Mesendoderm (in vitro differentiated cells): ENCODE measurements at regions not wholly inside any gene's neighbourhood (a gene's known extent, or its start where the extent isn't known, plus 50 kb on each side); places are given as distances from the start of the nearest gene placed in this dataset.

ENCODE experiments used
- DNase-seq: peaks from one replicate; pipeline ENCODE4 v3.0.0; 2013
- H2AK5ac ChIP-seq: 2 replicates; pipeline ENCODE4 v1.6.1; 2013; ENCODE audit warnings: low read length, inconsistent platforms
- H2BK120ac ChIP-seq: 2 replicates; pipeline ENCODE4 v1.6.1; 2013; ENCODE audit warnings: low read depth, mild to moderate bottlenecking, low read length, moderate library complexity, mixed read lengths
- H2BK15ac ChIP-seq: replicated peaks from 2 replicates; pipeline ENCODE4 v1.6.1; 2013; ENCODE audit warnings: low read depth, mild to moderate bottlenecking, moderate library complexity
- H2BK5ac ChIP-seq: 2 replicates; pipeline ENCODE4 v1.6.1; 2013; ENCODE audit warnings: low read length, inconsistent platforms
- H3K18ac ChIP-seq: 2 replicates; pipeline ENCODE4 v1.6.1; 2013; ENCODE audit warnings: mild to moderate bottlenecking, low read length, mixed read lengths
- H3K23ac ChIP-seq: one replicate; pipeline ENCODE4 v1.6.1; 2013; ENCODE audit warnings: low read length
- H3K27ac ChIP-seq: 2 replicates; pipeline ENCODE4 v1.5.1; 2013; ENCODE audit warnings: low read depth, mild to moderate bottlenecking, inconsistent platforms, low read length, moderate library complexity
- H3K27me3 ChIP-seq: 2 replicates; pipeline ENCODE4 v1.6.1; 2013; ENCODE audit warnings: low read length, control low read depth, mild to moderate bottlenecking, inconsistent platforms; ENCODE audit not compliant: insufficient read depth, poor library complexity
- H3K36me3 ChIP-seq: 2 replicates; pipeline ENCODE4 v1.6.1; 2013; ENCODE audit warnings: low read length, inconsistent platforms; ENCODE audit not compliant: control insufficient read depth, insufficient read depth
- H3K4ac ChIP-seq: one replicate; pipeline ENCODE4 v1.6.1; 2013; ENCODE audit warnings: low read depth, mild to moderate bottlenecking, low read length, moderate library complexity
- H3K4me1 ChIP-seq: 2 replicates; pipeline ENCODE4 v1.6.1; 2013; ENCODE audit warnings: low read depth, low read length, inconsistent platforms; ENCODE audit not compliant: control insufficient read depth
- H3K4me2 ChIP-seq: 2 replicates; pipeline ENCODE4 v1.6.1; 2013; ENCODE audit warnings: low read length
- H3K4me3 ChIP-seq: 2 replicates; pipeline ENCODE4 v1.5.1; 2013; ENCODE audit warnings: mild to moderate bottlenecking, low read length
- H3K56ac ChIP-seq: one replicate; pipeline ENCODE4 v1.6.1; 2013; ENCODE audit warnings: low read length
- H3K79me1 ChIP-seq: 2 replicates; pipeline ENCODE4 v1.6.1; 2013; ENCODE audit warnings: low read length, inconsistent platforms
- H3K79me2 ChIP-seq: 2 replicates; pipeline ENCODE4 v1.6.1; 2013; ENCODE audit warnings: mild to moderate bottlenecking, low read length; ENCODE audit not compliant: control insufficient read depth, insufficient read depth
- H3K9ac ChIP-seq: 2 replicates; pipeline ENCODE4 v1.6.1; 2013; ENCODE audit warnings: low read length, inconsistent platforms
- H4K5ac ChIP-seq: one replicate; pipeline ENCODE4 v1.6.1; 2013; ENCODE audit warnings: low read length
- H4K8ac ChIP-seq: one replicate; pipeline ENCODE4 v1.6.1; 2013; ENCODE audit warnings: low read depth, mild to moderate bottlenecking, control low read depth, low read length, moderate library complexity
- WGBS: extraction: QIAGEN DNeasy Blood & Tissue Kit; methylation state at CpG from one replicate; pipeline ENCODE4 v1.1.7; 2013; ENCODE audit warnings: low lambda C conversion rate, missing lambda C conversion rate; ENCODE audit not compliant: insufficient coverage; ENCODE audit errors: extremely low coverage; 5-methylcytosine and 5-hydroxymethylcytosine counted together

DNA sequence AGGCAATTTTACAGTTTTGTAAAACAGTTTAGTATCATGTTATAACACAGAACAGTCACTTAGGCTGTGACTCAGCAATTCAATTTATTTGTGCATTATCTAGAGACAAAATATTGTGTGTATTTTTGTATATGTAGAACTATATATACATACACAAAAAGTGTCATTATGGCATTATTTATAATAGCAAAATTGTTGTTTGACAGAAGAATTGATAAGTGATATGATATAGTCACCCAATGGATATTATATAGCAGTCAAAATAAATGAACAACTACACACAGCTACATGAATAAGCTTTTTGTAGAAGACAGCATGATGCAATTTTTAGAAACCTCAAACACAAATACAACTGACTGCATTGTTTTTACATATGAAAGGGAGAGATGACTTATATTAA is 334.0 kb downstream of the TRIB2 start:
- Histone ChIP-seq H3K27ac (no peak overlapping the region), H3K36me3 (no peaks in the 10 kb centered on the region), H3K27me3 (no peaks in the 10 kb centered on the region), H3K79me2 (no peaks in the 10 kb centered on the region), H3K4me3 (no peak overlapping the region), H3K9ac (no peak overlapping the region), H4K5ac (no peak overlapping the region), H3K23ac (no peak overlapping the region), H3K4me1 (no peaks in the 10 kb centered on the region), H3K56ac (no peak overlapping the region), H3K79me1 (no peaks in the 10 kb centered on the region), H2BK120ac (no peak overlapping the region), H2BK5ac (no peak overlapping the region), H3K4me2 (no peak overlapping the region), H4K8ac (no peak overlapping the region), H3K4ac (no peak overlapping the region), H3K18ac (no peak overlapping the region), H2BK15ac (no peak overlapping the region), H2AK5ac (no peak overlapping the region)
- no peak for DNase-seq

DNA sequence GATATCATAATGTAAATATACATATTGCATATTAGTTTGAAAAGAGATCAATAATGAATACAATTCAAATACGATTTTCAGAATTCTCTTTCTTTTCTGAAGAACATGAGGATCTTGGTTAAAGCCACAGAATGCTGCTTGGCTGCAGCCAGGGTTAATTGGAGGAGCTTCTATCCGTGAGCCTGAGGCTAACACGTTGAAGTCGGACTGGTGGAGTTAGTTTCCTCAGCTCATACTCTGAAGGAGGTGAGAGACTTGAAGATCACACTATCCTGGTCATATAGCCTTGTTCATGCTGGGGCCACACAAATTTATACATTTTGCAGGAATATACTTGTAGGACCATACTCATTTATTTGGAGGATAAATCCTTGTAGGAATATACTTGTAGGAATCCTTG is 335.8 kb downstream of the TRIB2 start:
- H3K23ac ChIP-seq: no peak overlapping the region
- no peak overlapping the region for H3K27ac ChIP-seq
- no peak overlapping the region for H4K5ac ChIP-seq
- no peaks in the 10 kb centered on the region for H3K4me1 ChIP-seq
- no peak overlapping the region for H2BK5ac ChIP-seq
- no peak overlapping the region for H4K8ac ChIP-seq
- H2BK120ac ChIP-seq: no peak overlapping the region
- no peak overlapping the region for H3K4me2 ChIP-seq
- no peaks in the 10 kb centered on the region for H3K36me3 ChIP-seq
- no CpG with 5 or more reads among the region's 4 CpGs for WGBS
- H3K18ac ChIP-seq: no peak overlapping the region
- no peaks in the 10 kb centered on the region for H3K79me2 ChIP-seq
- H3K27me3 ChIP-seq: no peaks in the 10 kb centered on the region
- no peak overlapping the region for H2BK15ac ChIP-seq
- no peak overlapping the region for H3K4ac ChIP-seq
- no peaks in the 10 kb centered on the region for H3K79me1 ChIP-seq
- no peak overlapping the region for H3K9ac ChIP-seq
- no peak overlapping the region for H3K56ac ChIP-seq
- DNase-seq: peak; percentile 5
- H3K4me3 ChIP-seq: no peak overlapping the region
- H2AK5ac ChIP-seq: no peak overlapping the region

DNA sequence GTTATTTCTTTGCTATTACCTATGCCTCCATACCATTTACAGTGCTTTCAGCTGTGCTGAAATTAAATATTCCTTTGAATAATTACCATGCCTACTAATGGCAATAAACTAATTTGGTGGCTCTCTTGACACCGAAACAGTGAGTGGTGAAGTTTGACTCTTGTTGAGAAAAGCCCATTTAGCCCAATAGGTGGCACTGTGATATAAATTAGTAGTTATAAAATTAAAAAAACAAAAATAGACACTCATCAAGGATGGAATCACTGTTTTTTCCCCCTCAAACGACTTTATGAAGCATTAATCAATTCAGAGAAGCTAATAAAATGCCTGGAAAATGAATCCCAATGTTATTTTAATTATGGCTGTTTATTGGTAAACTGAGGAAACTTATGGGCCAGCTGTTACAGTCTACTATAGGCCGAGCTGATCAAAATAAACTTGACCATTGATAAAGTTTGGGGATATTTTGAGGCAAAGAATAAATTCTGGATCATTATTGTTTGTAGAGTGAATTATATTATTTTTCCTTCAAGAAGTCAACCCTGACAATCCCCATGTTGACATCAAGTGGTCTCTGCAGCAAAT is 339.6 kb downstream of the TRIB2 start:
- Histone ChIP-seq H2AK5ac (no peak overlapping the region), H3K9ac (no peak overlapping the region), H3K4ac (no peak overlapping the region), H2BK120ac (no peak overlapping the region), H3K4me3 (no peak overlapping the region), H3K27ac (no peak overlapping the region), H3K18ac (no peak overlapping the region), H3K4me2 (no peak overlapping the region), H3K4me1 (no peaks in the 10 kb centered on the region), H4K5ac (no peak overlapping the region), H2BK5ac (no peak overlapping the region), H4K8ac (no peak overlapping the region), H3K27me3 (no peaks in the 10 kb centered on the region), H3K23ac (no peak overlapping the region), H3K56ac (no peak overlapping the region), H2BK15ac (no peak overlapping the region), H3K79me1 (no peaks in the 10 kb centered on the region), H3K79me2 (no peaks in the 10 kb centered on the region), H3K36me3 (no peaks in the 10 kb centered on the region)
- DNase-seq: peak; percentile 11
- WGBS: no CpG with 5 or more reads among the region's 3 CpGs

DNA sequence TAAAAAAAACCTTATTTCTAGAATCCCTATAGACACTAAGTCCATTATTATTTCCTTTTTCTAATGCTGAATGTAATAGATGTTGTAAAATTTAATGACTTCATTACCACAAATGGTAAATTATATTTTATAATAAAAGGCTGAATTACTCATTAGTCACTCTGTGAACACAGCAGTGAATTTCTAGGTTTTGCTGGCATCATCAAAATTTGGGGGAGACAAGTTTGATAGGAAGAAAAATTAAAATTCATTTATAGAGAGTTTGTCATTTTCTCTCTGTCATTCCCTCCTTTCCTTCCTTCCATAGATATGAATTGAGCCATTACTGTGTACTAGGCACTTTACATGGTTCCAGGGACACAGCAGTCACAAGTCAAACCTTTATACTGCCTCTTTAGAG is 340.9 kb downstream of the TRIB2 start:
- no peak overlapping the region for H4K8ac ChIP-seq
- H4K5ac ChIP-seq: no peak overlapping the region
- no peak overlapping the region for H3K27ac ChIP-seq
- no peak overlapping the region for H3K4me3 ChIP-seq
- H3K36me3 ChIP-seq: no peaks in the 10 kb centered on the region
- H3K4me1 ChIP-seq: no peaks in the 10 kb centered on the region
- no peak for DNase-seq
- H3K23ac ChIP-seq: no peak overlapping the region
- H3K4ac ChIP-seq: no peak overlapping the region
- H3K18ac ChIP-seq: no peak overlapping the region
- H3K4me2 ChIP-seq: no peak overlapping the region
- no peaks in the 10 kb centered on the region for H3K79me1 ChIP-seq
- no peaks in the 10 kb centered on the region for H3K27me3 ChIP-seq
- no peak overlapping the region for H3K9ac ChIP-seq
- no peak overlapping the region for H2BK5ac ChIP-seq
- H2BK15ac ChIP-seq: no peak overlapping the region
- no peaks in the 10 kb centered on the region for H3K79me2 ChIP-seq
- H3K56ac ChIP-seq: no peak overlapping the region
- no peak overlapping the region for H2BK120ac ChIP-seq
- no peak overlapping the region for H2AK5ac ChIP-seq

DNA sequence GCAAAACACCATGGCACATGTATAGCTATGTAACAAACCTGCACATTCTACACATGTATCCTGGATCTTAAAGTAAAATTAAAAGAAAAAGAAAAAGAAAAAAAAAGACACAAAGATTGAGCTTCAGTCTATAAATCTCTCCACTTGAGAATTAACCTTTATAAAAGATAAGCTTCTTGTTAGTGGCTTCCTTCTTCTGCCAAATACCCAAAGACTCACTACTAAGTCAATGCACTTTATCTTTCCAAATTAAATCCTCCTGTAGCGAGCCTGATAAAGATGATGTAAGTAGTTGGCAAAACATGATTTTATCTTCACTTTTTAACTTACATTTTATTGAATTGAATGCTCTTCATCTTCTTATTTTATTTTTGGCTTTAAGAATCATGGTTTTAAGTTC is 349.9 kb downstream of the TRIB2 start:
- DNase-seq: no peak
- no CpG with 5 or more reads among the region's 1 CpG for WGBS
- Histone ChIP-seq H3K4me3 (no peak overlapping the region), H4K8ac (no peak overlapping the region), H4K5ac (no peak overlapping the region), H3K56ac (no peak overlapping the region), H3K23ac (no peak overlapping the region), H2BK15ac (no peak overlapping the region), H3K9ac (no peak overlapping the region), H2AK5ac (no peak overlapping the region), H3K79me1 (no peaks in the 10 kb centered on the region), H2BK5ac (no peak overlapping the region), H3K4me1 (no peaks in the 10 kb centered on the region), H3K79me2 (no peaks in the 10 kb centered on the region), H3K27ac (no peak overlapping the region), H3K18ac (no peak overlapping the region), H3K4ac (no peak overlapping the region), H3K27me3 (no peaks in the 10 kb centered on the region), H3K4me2 (no peak overlapping the region), H3K36me3 (no peaks in the 10 kb centered on the region), H2BK120ac (no peak overlapping the region)

DNA sequence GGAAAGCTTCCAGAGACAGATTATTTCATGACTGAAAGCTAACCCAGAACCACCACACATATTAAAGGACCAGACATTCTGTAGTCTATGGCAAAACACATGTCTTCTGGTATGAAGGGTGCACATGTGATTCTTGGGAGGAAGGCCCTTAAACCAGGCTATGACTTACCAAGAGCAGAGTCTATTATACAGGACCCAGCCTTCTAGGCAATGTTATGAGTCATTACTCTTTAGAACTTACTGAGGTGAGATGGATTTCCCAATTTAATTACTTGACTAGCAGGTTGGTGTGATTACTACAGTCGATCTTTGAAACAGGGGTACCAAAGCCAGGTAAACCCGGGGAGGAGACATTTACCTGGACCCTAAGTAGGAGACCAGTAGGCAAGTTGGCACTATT is 350.8 kb downstream of the TRIB2 start:
- Histone ChIP-seq H3K79me2 (no peaks in the 10 kb centered on the region), H3K79me1 (no peaks in the 10 kb centered on the region), H2BK5ac (no peak overlapping the region), H3K4me3 (no peak overlapping the region), H2BK15ac (no peak overlapping the region), H3K4me2 (no peak overlapping the region), H3K18ac (no peak overlapping the region), H4K5ac (no peak overlapping the region), H3K4ac (no peak overlapping the region), H2BK120ac (no peak overlapping the region), H3K27ac (no peak overlapping the region), H3K4me1 (no peaks in the 10 kb centered on the region), H4K8ac (no peak overlapping the region), H3K23ac (no peak overlapping the region), H3K9ac (no peak overlapping the region), H2AK5ac (no peak overlapping the region), H3K36me3 (no peaks in the 10 kb centered on the region), H3K27me3 (no peaks in the 10 kb centered on the region), H3K56ac (no peak overlapping the region)
- no CpG with 5 or more reads among the region's 2 CpGs for WGBS
- DNase-seq: no peak
